CD14-positive monocyte (primary cell): ENCODE measurements at regions not wholly inside any gene's neighbourhood (a gene's known extent, or its start where the extent isn't known, plus 50 kb on each side); places are given as distances from the start of the nearest gene placed in this dataset.

ENCODE experiments used
- DNase-seq, 3 donors: peaks; one replicate each; pipeline ENCODE4 v3.0.0-alpha.2; 2011 to 2022
- H2AFZ ChIP-seq: 2 replicates; pipeline ENCODE4 v1.6.0; 2012; ENCODE audit warnings: mild to moderate bottlenecking, low read depth, low read length, inconsistent platforms; ENCODE audit not compliant: insufficient read depth, poor library complexity, severe bottlenecking
- H3K27ac ChIP-seq, 2 donors: 1 replicate in 1 of 2; 2 replicates in 1 of 2; pipeline ENCODE4 v1.5.1; 2012 to 2013; ENCODE audit warnings: low read length in 2 of 2, control low read depth in 1 of 2, inconsistent platforms in 1 of 2, low read depth in 1 of 2, mild to moderate bottlenecking in 1 of 2
- H3K27me3 ChIP-seq, 2 donors: one replicate each; pipeline versions ENCODE4 v1.6.0 to v1.6.1; 2011 to 2013; ENCODE audit warnings: low read length in 2 of 2; ENCODE audit not compliant: control insufficient read depth in 2 of 2, insufficient read depth in 2 of 2
- H3K36me3 ChIP-seq, 2 donors: replicated peaks in 1 of 2; 1 replicate in 1 of 2; 2 replicates in 1 of 2; pipeline versions ENCODE4 v1.5.1 to v1.6.1; 2012 to 2013; ENCODE audit warnings: low read length in 2 of 2, control low read depth in 1 of 2, inconsistent platforms in 1 of 2, mild to moderate bottlenecking in 1 of 2; ENCODE audit not compliant: insufficient read depth in 2 of 2, control insufficient read depth in 1 of 2
- H3K4me1 ChIP-seq, 2 donors: 1 replicate in 1 of 2; 2 replicates in 1 of 2; pipeline versions ENCODE4 v1.5.1 to v1.6.1; 2012 to 2013; ENCODE audit warnings: low read length in 2 of 2, control low read depth in 1 of 2, inconsistent platforms in 1 of 2, mild to moderate bottlenecking in 1 of 2, moderate library complexity in 1 of 2; ENCODE audit not compliant: insufficient read depth in 2 of 2, control insufficient read depth in 1 of 2
- H3K4me2 ChIP-seq: replicated peaks from 2 replicates; pipeline ENCODE3; 2012; ENCODE audit warnings: low read length, moderate library complexity, mild to moderate bottlenecking; ENCODE audit not compliant: poor library complexity, severe bottlenecking; ENCODE audit errors: extremely low read depth
- H3K4me3 ChIP-seq, 3 experiments: fragments of 200-600 bp in 1 of 3; sonication (generic) in 1 of 3; replicated peaks in 1 of 3; 1 replicate in 2 of 3; 2 replicates in 1 of 3; pipeline ENCODE4 v1.5.1; 2011 to 2013; ENCODE audit warnings: low read length in 3 of 3, mild to moderate bottlenecking in 3 of 3, control low read depth in 2 of 3, low read depth in 2 of 3, inconsistent platforms in 1 of 3, moderate library complexity in 1 of 3
- H3K79me2 ChIP-seq: 2 replicates; pipeline ENCODE4 v1.6.0; 2012; ENCODE audit warnings: mild to moderate bottlenecking, control low read depth, inconsistent platforms, low read length, moderate library complexity; ENCODE audit not compliant: insufficient read depth
- H3K9ac ChIP-seq: 2 replicates; pipeline ENCODE4 v1.6.0; 2017; ENCODE audit warnings: low read length, mild to moderate bottlenecking; ENCODE audit not compliant: insufficient read depth, poor library complexity, severe bottlenecking
- H3K9me3 ChIP-seq, 2 donors: replicated peaks in 1 of 2; 1 replicate in 1 of 2; 2 replicates in 1 of 2; pipeline versions ENCODE4 v1.5.1 to v1.6.1; 2012 to 2013; ENCODE audit warnings: low read length in 2 of 2, control low read depth in 1 of 2; ENCODE audit not compliant: control insufficient read depth in 1 of 2, insufficient read depth in 1 of 2
- H4K20me1 ChIP-seq: 2 replicates; pipeline ENCODE4 v1.6.0; 2012; ENCODE audit warnings: mild to moderate bottlenecking, low read length, control low read depth, moderate library complexity; ENCODE audit not compliant: insufficient read depth
- H3K27ac Mint-ChIP-seq, 7 donors: one replicate each; pipeline ENCODE4 v1.8.0; 2020; ENCODE audit warnings: mild to moderate bottlenecking in 7 of 7, mixed read lengths in 7 of 7, moderate library complexity in 6 of 7, inconsistent platforms in 2 of 7
- H3K27me3 Mint-ChIP-seq, 3 donors: one replicate each; pipeline ENCODE4 v1.8.0; 2021 to 2022; ENCODE audit warnings: low read depth in 3 of 3, mild to moderate bottlenecking in 3 of 3, mixed read lengths in 3 of 3, moderate library complexity in 3 of 3, inconsistent platforms in 1 of 3
- H3K36me3 Mint-ChIP-seq, 2 donors: one replicate each; pipeline ENCODE4 v1.8.0; 2020; ENCODE audit warnings: mixed read lengths in 2 of 2, inconsistent platforms in 1 of 2, mild to moderate bottlenecking in 1 of 2
- H3K4me1 Mint-ChIP-seq: one replicate; pipeline ENCODE4 v1.8.0; 2020; ENCODE audit warnings: mild to moderate bottlenecking, mixed read lengths
- H3K4me3 Mint-ChIP-seq, 2 donors: one replicate each; pipeline ENCODE4 v1.8.0; 2020; ENCODE audit warnings: mild to moderate bottlenecking in 2 of 2, mixed read lengths in 2 of 2, moderate library complexity in 1 of 2
- H3K9me3 Mint-ChIP-seq, 7 donors: one replicate each; pipeline ENCODE4 v1.8.0; 2020 to 2022; ENCODE audit warnings: mixed read lengths in 7 of 7, mild to moderate bottlenecking in 6 of 7, moderate library complexity in 6 of 7, inconsistent platforms in 2 of 7
- WGBS: methylation state at CpG from one replicate; pipeline ENCODE4 v1.1.5; 2013; ENCODE audit warnings: missing lambda C conversion rate; ENCODE audit not compliant: insufficient coverage; 5-methylcytosine and 5-hydroxymethylcytosine counted together
- intact Hi-C, 2 donors: fragments of 100-400 bp; cut with micrococcal nuclease; formaldehyde crosslinking; loops; one replicate each; pipeline versions ENCODE4 v1.15.0 to v1.15.1; 2023
- TF ChIP-seq, protein P1 (sequence below): fragments of 200-600 bp; IDR thresholded peaks from one replicate; pipeline ENCODE4 v1.8.0; 2022; ENCODE audit warnings: antibody characterized with exemption, mild to moderate bottlenecking

- H3K4me1 Mint-ChIP-seq: peaks cover 8% of the 10 kb centered on the region
- intact Hi-C loops: no loop called here
- no peaks in the 10 kb centered on the region for H4K20me1 ChIP-seq
- TF ChIP-seq, protein P1, sequence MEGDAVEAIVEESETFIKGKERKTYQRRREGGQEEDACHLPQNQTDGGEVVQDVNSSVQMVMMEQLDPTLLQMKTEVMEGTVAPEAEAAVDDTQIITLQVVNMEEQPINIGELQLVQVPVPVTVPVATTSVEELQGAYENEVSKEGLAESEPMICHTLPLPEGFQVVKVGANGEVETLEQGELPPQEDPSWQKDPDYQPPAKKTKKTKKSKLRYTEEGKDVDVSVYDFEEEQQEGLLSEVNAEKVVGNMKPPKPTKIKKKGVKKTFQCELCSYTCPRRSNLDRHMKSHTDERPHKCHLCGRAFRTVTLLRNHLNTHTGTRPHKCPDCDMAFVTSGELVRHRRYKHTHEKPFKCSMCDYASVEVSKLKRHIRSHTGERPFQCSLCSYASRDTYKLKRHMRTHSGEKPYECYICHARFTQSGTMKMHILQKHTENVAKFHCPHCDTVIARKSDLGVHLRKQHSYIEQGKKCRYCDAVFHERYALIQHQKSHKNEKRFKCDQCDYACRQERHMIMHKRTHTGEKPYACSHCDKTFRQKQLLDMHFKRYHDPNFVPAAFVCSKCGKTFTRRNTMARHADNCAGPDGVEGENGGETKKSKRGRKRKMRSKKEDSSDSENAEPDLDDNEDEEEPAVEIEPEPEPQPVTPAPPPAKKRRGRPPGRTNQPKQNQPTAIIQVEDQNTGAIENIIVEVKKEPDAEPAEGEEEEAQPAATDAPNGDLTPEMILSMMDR: no peak
- no peak overlapping the region for H3K9ac ChIP-seq
- H3K27ac ChIP-seq: no peak overlapping the region
- H2AFZ ChIP-seq: no peak overlapping the region
- peaks cover 0 to 7% of the 10 kb centered on the region in 2 donors for H3K9me3 ChIP-seq
- H3K4me1 ChIP-seq: no peaks in the 10 kb centered on the region
- H3K27me3 ChIP-seq: no peaks in the 10 kb centered on the region
- WGBS: no CpG with 5 or more reads among the region's 2 CpGs
- H3K36me3 ChIP-seq: no peaks in the 10 kb centered on the region
- no peaks in the 10 kb centered on the region for H3K36me3 Mint-ChIP-seq
- H3K4me3 ChIP-seq: no peak overlapping the region
- peaks cover 4 to 23% (median 14%) of the 10 kb centered on the region in 7 donors for H3K9me3 Mint-ChIP-seq
- no peak overlapping the region for H3K4me2 ChIP-seq
- H3K27ac Mint-ChIP-seq: no peak overlapping the region
- DNase-seq: no peak
- no peaks in the 10 kb centered on the region for H3K79me2 ChIP-seq
- H3K4me3 Mint-ChIP-seq: no peak overlapping the region
- H3K27me3 Mint-ChIP-seq: peaks cover 0 to 3% (median 1%) of the 10 kb centered on the region in 3 donors
Measured at GRCh38 chr4:37524267-37524666, 161.9 kb downstream of the RELL1 start.

GRCh38 chr4:37522996-37523395 lies 163.2 kb downstream of the RELL1 start:
- WGBS: 0% methylated on average over 1 of the region's 1 CpG
- Mint-ChIP-seq H3K9me3 (peaks cover 4 to 23% (median 14%) of the 10 kb centered on the region in 7 donors), H3K36me3 (no peaks in the 10 kb centered on the region), H3K27me3 (peaks cover 0 to 7% (median 1%) of the 10 kb centered on the region in 3 donors), H3K27ac (no peak overlapping the region), H3K4me3 (no peak overlapping the region), H3K4me1 (peaks cover 2% of the 10 kb centered on the region)
- no peaks in the 10 kb centered on the region for H3K4me1 ChIP-seq
- H3K4me3 ChIP-seq: no peak overlapping the region
- no peak overlapping the region for H2AFZ ChIP-seq
- H3K9ac ChIP-seq: no peak overlapping the region
- no peak for DNase-seq
- no peaks in the 10 kb centered on the region for H4K20me1 ChIP-seq
- H3K27ac ChIP-seq: no peak overlapping the region
- intact Hi-C loops: no loop called here
- H3K4me2 ChIP-seq: no peak overlapping the region
- no peaks in the 10 kb centered on the region for H3K79me2 ChIP-seq
- H3K9me3 ChIP-seq: peaks cover 0 to 7% of the 10 kb centered on the region in 2 donors
- TF ChIP-seq, protein P1: no peak
- no peaks in the 10 kb centered on the region for H3K27me3 ChIP-seq
- H3K36me3 ChIP-seq: no peaks in the 10 kb centered on the region
